NCI-H524 (cell line): ENCODE measurements at regions not wholly inside any gene's neighbourhood (a gene's known extent, or its start where the extent isn't known, plus 50 kb on each side); places are given as distances from the start of the nearest gene placed in this dataset.
A peak's percentile ranks its signal among the peaks of the same experiment; 100 is the strongest.

ENCODE experiments used
- DNase-seq, 2 experiments: peaks; one replicate each; lab custom pipeline; 2025; lab: John Stamatoyannopoulos, UW

- DNase-seq: no peak
Observed at GRCh38 chr2:150619607-150620330, 132.3 kb upstream of the RND3 start.

GRCh38 chr2:150618245-150618895 is 130.9 kb upstream of the RND3 start:
- DNase-seq: no peak

- no peak for DNase-seq
Observed at GRCh38 chr2:150617351-150617978, 130.0 kb upstream of the RND3 start.

GRCh38 chr2:150612957-150613710 is 125.7 kb upstream of the RND3 start:
- no peak for DNase-seq

GRCh38 chr2:150610670-150611279 is 123.3 kb upstream of the RND3 start:
- DNase-seq: peak; percentile 28 to 70

- DNase-seq: no peak
Observed at GRCh38 chr2:150609831-150610582, 122.5 kb upstream of the RND3 start.

GRCh38 chr2:150608341-150608740 is 120.9 kb upstream of the RND3 start:
- DNase-seq: no peak

- no peak for DNase-seq
Observed at GRCh38 chr2:150607390-150607811, 119.9 kb upstream of the RND3 start.

- DNase-seq: peak; percentile 4 to 59
Observed at GRCh38 chr2:150606380-150607060, 119.1 kb upstream of the RND3 start.

- no peak for DNase-seq
Observed at GRCh38 chr2:150605664-150606063, 118.2 kb upstream of the RND3 start.

GRCh38 chr2:150601280-150602038 is 114.0 kb upstream of the RND3 start:
- DNase-seq: no peak

GRCh38 chr2:150599889-150600288 is 112.4 kb upstream of the RND3 start:
- DNase-seq: no peak

- peak in 1 of 2 experiments; percentile 58 for DNase-seq
Observed at GRCh38 chr2:150598383-150598782, 110.9 kb upstream of the RND3 start.

GRCh38 chr2:150595803-150596470 is 108.5 kb upstream of the RND3 start:
- peak in 1 of 2 experiments; percentile 19 for DNase-seq

GRCh38 chr2:150594299-150594698 is 106.8 kb upstream of the RND3 start:
- no peak for DNase-seq

GRCh38 chr2:150591496-150592285 is 104.2 kb upstream of the RND3 start:
- DNase-seq: no peak

GRCh38 chr2:150589681-150590080 is 102.2 kb upstream of the RND3 start:
- DNase-seq: no peak

- DNase-seq: no peak
Observed at GRCh38 chr2:150588506-150588870, 101.0 kb upstream of the RND3 start.
